COLO668 (cell line): ENCODE measurements at regions not wholly inside any gene's neighbourhood (a gene's known extent, or its start where the extent isn't known, plus 50 kb on each side); places are given as distances from the start of the nearest gene placed in this dataset.

Source experiments
- DNase-seq: peaks from one replicate; lab custom pipeline; 2025; ENCODE audit not compliant: unreplicated experiment; lab: John Stamatoyannopoulos, UW

- DNase-seq = no peak
Measured at GRCh38 chrX:5829469-5829868, 399.2 kb downstream of the NLGN4X start.

- no peak for DNase-seq
Measured at GRCh38 chrX:5829060-5829459, 399.6 kb downstream of the NLGN4X start.

- DNase-seq = no peak
Measured at GRCh38 chrX:5823903-5824302, 404.8 kb downstream of the NLGN4X start.

DNA sequence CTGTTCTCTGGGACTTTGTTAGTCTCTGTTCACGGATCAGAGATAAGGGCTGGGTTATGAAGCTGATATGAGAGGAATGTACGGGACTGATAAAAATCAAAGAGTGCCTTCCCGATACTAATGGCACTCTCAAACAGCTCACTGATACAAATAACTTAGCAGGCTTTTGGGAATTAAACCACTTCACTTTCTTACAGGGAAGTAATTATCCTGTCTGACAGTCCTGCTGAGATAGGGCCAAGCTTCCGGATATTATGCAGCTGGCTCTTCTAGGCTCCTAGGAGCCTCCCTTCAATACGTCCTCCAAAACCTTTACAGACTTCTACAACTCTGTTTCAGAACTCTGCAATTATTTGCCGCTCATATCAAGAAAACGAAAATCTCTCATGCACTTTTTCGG lies 418.0 kb downstream of the NLGN4X start:
- no peak for DNase-seq

DNA sequence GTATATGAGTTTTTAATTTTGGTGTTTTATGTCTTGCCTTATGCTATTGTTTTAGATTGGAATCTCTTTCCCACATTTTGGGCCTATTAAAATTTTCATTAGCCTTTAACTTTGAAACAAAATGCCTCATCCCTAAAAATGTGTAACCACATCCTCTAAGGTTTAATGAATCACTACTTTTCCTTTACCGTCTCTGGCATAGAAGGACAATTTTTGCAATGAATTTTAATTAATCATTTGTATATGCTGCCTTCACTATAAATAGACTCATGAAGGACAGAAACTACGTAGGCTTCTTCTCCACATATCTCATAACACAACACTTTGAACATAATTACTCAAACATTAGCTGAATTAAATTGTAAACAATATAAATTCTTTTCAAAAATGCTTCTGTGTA lies 421.5 kb downstream of the NLGN4X start:
- DNase-seq = no peak

GRCh38 chrX:5802391-5802790 lies 426.3 kb downstream of the NLGN4X start:
- no peak for DNase-seq

GRCh38 chrX:5791721-5792120 lies 436.9 kb downstream of the NLGN4X start:
- no peak for DNase-seq

GRCh38 chrX:5788910-5789309 lies 439.8 kb downstream of the NLGN4X start:
- no peak for DNase-seq

DNA sequence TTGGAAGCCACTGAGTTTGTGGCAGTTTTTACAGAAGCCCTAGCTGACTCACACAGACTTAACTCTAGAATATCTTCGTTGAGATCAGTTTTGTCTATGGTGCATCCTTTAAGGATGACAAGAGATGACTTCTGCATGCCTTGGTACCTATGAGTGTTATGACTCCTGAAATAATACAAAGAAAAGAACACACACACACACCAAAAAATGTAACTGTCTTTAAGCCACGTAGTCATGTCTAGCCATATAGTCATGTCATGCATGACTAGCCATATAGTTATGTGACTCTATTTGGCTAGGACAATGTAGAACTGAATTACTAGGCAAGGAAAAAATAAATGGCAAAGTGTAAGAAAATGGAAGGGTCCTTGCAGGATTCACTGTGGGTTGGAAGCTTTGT lies 447.8 kb downstream of the NLGN4X start:
- no peak for DNase-seq

GRCh38 chrX:5775846-5776430 lies 452.7 kb downstream of the NLGN4X start:
- no peak for DNase-seq

GRCh38 chrX:5774446-5774845 lies 454.2 kb downstream of the NLGN4X start:
- DNase-seq = no peak

- DNase-seq = no peak
Measured at GRCh38 chrX:5771441-5771840, 457.2 kb downstream of the NLGN4X start.

GRCh38 chrX:5756616-5757015 lies 472.1 kb downstream of the NLGN4X start:
- no peak for DNase-seq

- no peak for DNase-seq
Measured at GRCh38 chrX:5753291-5753690, 475.4 kb downstream of the NLGN4X start.

GRCh38 chrX:5752831-5753230 lies 475.8 kb downstream of the NLGN4X start:
- DNase-seq = no peak

DNA sequence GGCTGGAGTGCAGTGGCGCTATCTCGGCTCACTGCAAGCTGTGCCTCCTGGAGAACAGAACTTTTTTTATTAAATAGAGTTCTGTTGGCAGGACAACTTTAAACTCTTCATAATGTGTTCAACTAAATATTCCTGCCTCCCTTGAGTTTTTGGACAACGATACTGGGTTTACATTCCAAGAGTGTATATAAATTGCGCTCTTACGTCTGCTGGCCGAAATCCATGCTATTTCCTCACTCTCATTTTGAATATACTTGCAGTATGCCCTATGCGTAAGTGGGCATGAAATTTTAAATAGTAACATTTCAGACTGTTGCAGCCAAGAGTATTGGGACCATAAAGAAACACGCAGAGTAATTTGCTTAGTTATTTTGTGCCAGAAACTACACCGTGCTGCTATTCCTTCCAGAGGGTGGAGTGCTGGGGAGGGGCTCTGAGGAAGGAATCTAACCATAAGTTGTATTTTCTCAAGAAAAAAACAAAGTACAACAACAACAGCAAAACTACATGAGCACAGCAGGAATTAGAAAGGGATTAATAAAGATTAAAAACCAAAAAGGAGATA lies 480.0 kb downstream of the NLGN4X start:
- DNase-seq = no peak

GRCh38 chrX:5746231-5746630 lies 482.4 kb downstream of the NLGN4X start:
- no peak for DNase-seq

DNA sequence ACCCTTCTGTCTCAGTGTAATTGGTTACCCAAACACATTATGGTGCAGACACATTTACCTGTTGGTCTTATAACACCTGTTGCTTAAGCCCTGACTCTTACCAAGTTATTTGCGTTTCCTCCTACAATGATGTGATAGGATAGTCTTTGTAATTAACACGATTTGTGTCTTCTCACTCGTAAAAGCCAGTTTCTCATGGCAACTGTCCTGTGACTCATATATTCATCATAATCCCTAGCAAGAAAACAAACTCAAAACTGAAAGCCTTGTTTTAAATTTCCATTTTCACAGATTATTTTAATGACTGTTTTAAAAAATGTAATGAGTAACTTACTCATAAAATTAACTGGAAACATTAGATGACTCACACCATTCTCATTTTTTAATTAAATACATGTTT lies 495.2 kb downstream of the NLGN4X start:
- DNase-seq = no peak

DNA sequence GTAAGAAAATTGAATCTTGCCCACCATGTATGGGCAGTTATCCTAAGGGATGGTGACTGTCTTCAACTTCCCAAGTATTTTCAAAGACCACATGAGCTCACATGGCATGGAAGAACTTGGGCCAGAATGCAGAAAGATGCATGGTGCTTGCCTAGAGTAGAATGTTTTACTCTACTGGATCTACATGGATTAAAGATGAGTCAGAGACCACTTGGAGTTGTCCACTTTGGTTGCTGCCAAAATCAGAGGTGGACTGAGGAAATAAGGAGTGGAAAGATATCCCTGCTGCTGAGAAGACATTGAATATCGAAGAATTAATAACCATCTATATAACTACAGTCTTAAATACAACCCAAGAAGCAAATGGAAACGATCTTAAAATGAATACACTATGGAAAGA lies 498.1 kb downstream of the NLGN4X start:
- DNase-seq = no peak

DNA sequence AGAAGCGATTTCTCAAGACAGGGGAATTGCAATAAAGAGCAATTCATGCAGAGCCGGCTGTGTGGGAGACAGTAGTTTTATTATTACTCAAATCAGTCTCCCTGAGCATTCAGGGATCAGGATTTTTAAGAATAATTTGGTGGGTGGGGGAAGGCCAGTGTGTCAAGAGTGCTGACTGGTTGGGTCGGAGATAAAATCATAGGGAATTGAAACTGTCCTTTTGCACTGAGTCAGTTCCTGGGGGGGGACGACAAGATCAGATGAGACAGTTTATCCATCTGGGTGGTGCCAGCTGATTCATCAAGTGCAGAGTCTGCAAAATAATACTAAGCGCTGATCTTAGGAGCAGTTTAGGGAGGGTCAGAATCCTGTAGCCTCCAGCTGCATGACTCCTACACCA lies 502.4 kb downstream of the NLGN4X start:
- no peak for DNase-seq

GRCh38 chrX:5724123-5724522 lies 504.5 kb downstream of the NLGN4X start:
- no peak for DNase-seq

- no peak for DNase-seq
Measured at GRCh38 chrX:5718651-5719050, 510.0 kb downstream of the NLGN4X start.

GRCh38 chrX:5716666-5717065 lies 512.0 kb downstream of the NLGN4X start:
- DNase-seq = no peak
